HCT116 (cell line): ENCODE measurements at regions not wholly inside any gene's neighbourhood (a gene's known extent, or its start where the extent isn't known, plus 50 kb on each side); places are given as distances from the start of the nearest gene placed in this dataset.

Experiments used
- ATAC-seq: fragments of 200-7000 bp; cut with Tn5 transposase; 2 replicates; pipeline ENCODE4 v1.9.1; 2020; ENCODE audit warnings: mild to moderate bottlenecking, moderate library complexity
- BruUV-seq: library from RNA; stranded (reverse); fragments of 400-500 nt; replicated peaks from 2 replicates; lab custom pipeline; 2021; lab: Mats Ljungman, UMichigan
- CTCF ChIA-PET: fragments of 300-600 bp; sonication (Branson Sonifier 250); formaldehyde crosslinking; loops from one replicate; lab custom pipeline; 2021; ENCODE audit warnings: antibody characterized with exemption; lab: Charles Lee
- POLR2A ChIA-PET: fragments of 300-600, 350-600 bp; sonication (Branson Sonifier 250); formaldehyde crosslinking; loops from one replicate; lab custom pipeline; 2021; ENCODE audit warnings: antibody characterized with exemption; lab: Charles Lee
- RAD21 ChIA-PET, 2 experiments: fragments of 300-600 bp; sonication (Branson Sonifier 250); formaldehyde crosslinking; loops; one replicate each; lab custom pipeline; 2023; ENCODE audit warnings: low total read pairs in 2 of 2; ENCODE audit not compliant: uncharacterized antibody in 2 of 2, unreplicated experiment in 2 of 2, low non-redundant PET in 1 of 2; lab: Charles Lee
- DNase-seq: peaks from one replicate; pipeline ENCODE4 v3.0.0-alpha.2; 2010; ENCODE audit warnings: low read depth, low spot score
- H2AFZ ChIP-seq: fragments of 200-600 bp; shearing (Covaris generic), sonication (generic); 2 replicates; pipeline ENCODE4 v1.6.1; 2017; ENCODE audit warnings: low read depth, mixed run types, mixed read lengths, antibody characterized with exemption, low read length; ENCODE audit not compliant: poor library complexity, severe bottlenecking
- H3K27ac ChIP-seq: 2 replicates; pipeline ENCODE4 v1.5.1; 2012; ENCODE audit warnings: low read depth, low read length
- H3K27me3 ChIP-seq: fragments of 200-600 bp; sonication (generic); 2 replicates; pipeline ENCODE4 v1.6.1; 2016; ENCODE audit warnings: mixed run types, low read length, mixed read lengths; ENCODE audit not compliant: insufficient read depth
- H3K36me3 ChIP-seq, 2 experiments: fragments of 200-500 bp in 1 of 2; fragments of 200-600 bp in 1 of 2; sonication (Bioruptor generic) in 1 of 2; sonication (generic) in 1 of 2; 2 replicates each; pipeline versions ENCODE4 v1.5.1 to v1.6.1; 2014 to 2016; ENCODE audit warnings: low read length in 2 of 2, inconsistent platforms in 1 of 2, mixed read lengths in 1 of 2, mixed run types in 1 of 2; ENCODE audit not compliant: insufficient read depth in 2 of 2, control insufficient read depth in 1 of 2
- H3K4me1 ChIP-seq, 2 experiments: fragments of 200-600 bp in 1 of 2; sonication (generic) in 1 of 2; 2 replicates each; pipeline versions ENCODE4 v1.5.1 to v1.6.1; 2012 to 2017; ENCODE audit warnings: low read length in 2 of 2, inconsistent platforms in 1 of 2, mild to moderate bottlenecking in 1 of 2, mixed read lengths in 1 of 2, mixed run types in 1 of 2, moderate library complexity in 1 of 2; ENCODE audit not compliant: insufficient read depth in 2 of 2, control insufficient read depth in 1 of 2
- H3K4me2 ChIP-seq: fragments of 200-600 bp; sonication (generic); 2 replicates; pipeline ENCODE4 v1.6.1; 2017; ENCODE audit warnings: mixed run types, low read length, mixed read lengths
- H3K4me3 ChIP-seq, 2 experiments: fragments of 200-600 bp in 1 of 2; sonication (generic) in 1 of 2; replicated peaks in 1 of 2; 2 replicates each; pipeline ENCODE4 v1.5.1; 2011 to 2016; ENCODE audit warnings: low read length in 2 of 2, control low read depth in 1 of 2, low read depth in 1 of 2, mild to moderate bottlenecking in 1 of 2, mixed read lengths in 1 of 2, mixed run types in 1 of 2
- H3K79me2 ChIP-seq: fragments of 200-600 bp; sonication (generic); 2 replicates; pipeline ENCODE4 v1.6.1; 2017; ENCODE audit warnings: mild to moderate bottlenecking, mixed run types, low read length, moderate library complexity, mixed read lengths; ENCODE audit not compliant: insufficient read depth
- H3K9ac ChIP-seq: fragments of 200-600 bp; sonication (generic); 2 replicates; pipeline ENCODE4 v1.6.1; 2016; ENCODE audit warnings: low read length, mixed read lengths
- H3K9me2 ChIP-seq: fragments of 200-600 bp; sonication (generic), shearing (Covaris generic); 2 replicates; pipeline ENCODE4 v1.6.1; 2017; ENCODE audit warnings: mixed run types, mild to moderate bottlenecking, moderate library complexity; ENCODE audit not compliant: insufficient read depth
- H3K9me3 ChIP-seq, 2 experiments: fragments of 200-500 bp in 1 of 2; fragments of 200-600 bp in 1 of 2; sonication (Bioruptor generic) in 1 of 2; sonication (generic) in 1 of 2; 2 replicates each; pipeline ENCODE4 v1.6.1; 2014 to 2017; ENCODE audit warnings: low read length in 2 of 2, mixed read lengths in 2 of 2, inconsistent platforms in 1 of 2, low read depth in 1 of 2, mild to moderate bottlenecking in 1 of 2, mixed run types in 1 of 2, moderate library complexity in 1 of 2; ENCODE audit not compliant: control insufficient read depth in 1 of 2, insufficient read depth in 1 of 2
- H4K20me1 ChIP-seq: fragments of 200-600 bp; sonication (generic), shearing (Covaris generic); 2 replicates; pipeline ENCODE4 v1.6.1; 2017; ENCODE audit warnings: mixed run types, mild to moderate bottlenecking, moderate library complexity; ENCODE audit not compliant: insufficient read depth
- CBX3 ChIP-seq: IDR thresholded peaks from 2 replicates; pipeline ENCODE4 v1.6.1; 2012; ENCODE audit warnings: low read depth
- CEBPB ChIP-seq: IDR thresholded peaks from 2 replicates; pipeline ENCODE4 v1.6.1; 2012; ENCODE audit warnings: low read depth
- CTCF ChIP-seq, 3 experiments: fragments of 200-600 bp in 1 of 3; sonication (generic) in 1 of 3; IDR thresholded peaks in 2 of 3; conservative IDR thresholded peaks in 1 of 3; 2 replicates each; pipeline ENCODE4 v1.5.1; 2012 to 2017; ENCODE audit warnings: low read depth in 2 of 3, low read length in 2 of 3, antibody characterized with exemption in 1 of 3, borderline replicate concordance in 1 of 3, control low read depth in 1 of 3, mild to moderate bottlenecking in 1 of 3, mixed read lengths in 1 of 3, mixed run types in 1 of 3, moderate library complexity in 1 of 3; ENCODE audit not compliant: insufficient read depth in 1 of 3
- EGR1 ChIP-seq: IDR thresholded peaks from 2 replicates; pipeline ENCODE4 v1.6.1; 2012; ENCODE audit warnings: low read depth
- ELF1 ChIP-seq: IDR thresholded peaks from 2 replicates; pipeline ENCODE4 v1.6.1; 2012; ENCODE audit warnings: low read depth, borderline replicate concordance
- FOSL1 ChIP-seq: IDR thresholded peaks from 2 replicates; pipeline ENCODE4 v1.6.1; 2012; ENCODE audit warnings: low read depth
- JUND ChIP-seq: IDR thresholded peaks from 2 replicates; pipeline ENCODE4 v1.6.1; 2012
- POLR2A ChIP-seq: IDR thresholded peaks from 2 replicates; pipeline ENCODE4 v1.7.0; 2011; ENCODE audit warnings: borderline replicate concordance; ENCODE audit not compliant: insufficient read depth, insufficient read length; ENCODE audit errors: extremely low read depth
- POLR2AphosphoS5 ChIP-seq: IDR thresholded peaks from 2 replicates; pipeline ENCODE4 v1.6.1; 2011; ENCODE audit warnings: mild to moderate bottlenecking, low read depth, low read length, moderate library complexity
- SIN3A ChIP-seq: IDR thresholded peaks from 2 replicates; pipeline ENCODE4 v1.6.1; 2012; ENCODE audit warnings: low read depth
- SP1 ChIP-seq: IDR thresholded peaks from 2 replicates; pipeline ENCODE4 v1.6.1; 2012; ENCODE audit warnings: low read depth
- SRF ChIP-seq: IDR thresholded peaks from 2 replicates; pipeline ENCODE4 v1.6.1; 2012; ENCODE audit warnings: low read depth
- YY1 ChIP-seq: IDR thresholded peaks from 2 replicates; pipeline ENCODE4 v1.6.1; 2011; ENCODE audit warnings: low read length, low read depth, moderate library complexity, mild to moderate bottlenecking; ENCODE audit not compliant: insufficient replicate concordance; ENCODE audit errors: extremely low read depth
- ZFX ChIP-seq: fragments of 450-650 bp; IDR thresholded peaks from 2 replicates; pipeline ENCODE4 v1.6.1; 2017
- intact Hi-C: fragments of 100-400 bp; cut with micrococcal nuclease; formaldehyde crosslinking; loops from 2 replicates; pipeline ENCODE4 v1.10.0; 2022
- TF ChIP-seq, protein P1 (sequence below): IDR thresholded peaks from 2 replicates; pipeline ENCODE4 v1.6.1; 2012
- TF ChIP-seq, protein P2 (sequence below): IDR thresholded peaks from 2 replicates; pipeline ENCODE4 v1.6.1; 2012

- TF ChIP-seq CTCF (IDR thresholded peaks at IDR 0.05 in 2 of 3, conservative IDR thresholded peaks at IDR 0.05 in 1 of 3; ENCODE audit: borderline replicate concordance in 1 of 3, insufficient read depth in 1 of 3, low read depth in 2 of 3, low read length in 2 of 3): no peak
- TF ChIP-seq ZFX: no peak
- TF ChIP-seq, protein P1, sequence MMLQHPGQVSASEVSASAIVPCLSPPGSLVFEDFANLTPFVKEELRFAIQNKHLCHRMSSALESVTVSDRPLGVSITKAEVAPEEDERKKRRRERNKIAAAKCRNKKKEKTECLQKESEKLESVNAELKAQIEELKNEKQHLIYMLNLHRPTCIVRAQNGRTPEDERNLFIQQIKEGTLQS: no peak
- no peak for TF ChIP-seq SRF
- no peak for TF ChIP-seq FOSL1
- TF ChIP-seq ELF1: no peak
- TF ChIP-seq SP1: no peak
- TF ChIP-seq, protein P2, sequence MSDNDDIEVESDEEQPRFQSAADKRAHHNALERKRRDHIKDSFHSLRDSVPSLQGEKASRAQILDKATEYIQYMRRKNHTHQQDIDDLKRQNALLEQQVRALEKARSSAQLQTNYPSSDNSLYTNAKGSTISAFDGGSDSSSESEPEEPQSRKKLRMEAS: no peak
- TF ChIP-seq SIN3A: no peak
Measured at GRCh38 chr10:30247704-30248103, 101.4 kb downstream of the MTPAP start (continued).

DNA sequence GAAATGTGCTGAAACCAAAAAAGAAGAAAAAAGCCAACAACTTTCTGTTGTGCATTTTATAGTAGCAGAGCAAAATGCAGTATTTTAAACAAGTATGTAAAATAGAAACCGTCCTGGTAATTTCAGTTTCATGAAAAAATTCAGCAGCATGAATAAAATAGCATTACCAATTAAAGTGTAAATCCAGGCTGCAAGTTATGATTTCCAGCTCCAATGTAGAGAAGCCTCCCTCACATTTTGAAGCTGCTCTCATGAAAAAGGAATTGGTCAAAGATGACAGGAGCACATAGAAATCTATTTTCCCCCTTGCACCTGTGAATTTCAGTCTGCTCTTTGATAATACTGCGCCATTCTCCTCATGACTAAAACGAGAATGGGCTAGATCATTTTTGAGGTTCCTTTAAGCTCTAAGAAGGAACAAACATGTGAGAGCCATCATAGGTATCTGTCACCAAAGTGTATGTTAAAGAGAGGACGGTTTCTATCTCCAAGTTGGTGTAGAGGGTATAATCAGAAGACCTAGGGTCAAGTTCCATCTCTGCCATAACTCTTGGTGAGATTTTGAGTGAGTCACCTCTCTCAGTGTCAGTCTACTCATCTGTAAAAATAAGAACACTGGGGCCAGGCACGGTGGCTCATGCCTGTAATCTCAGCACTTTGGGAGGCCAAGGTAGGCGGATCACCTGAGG lies 107.5 kb downstream of the MTPAP start:
- H3K79me2 ChIP-seq: no peaks in the 10 kb centered on the region
- H3K4me1 ChIP-seq: no peaks in the 10 kb centered on the region
- no peak overlapping the region for H3K9ac ChIP-seq
- RAD21 ChIA-PET: interaction anchor here in 1 of 2 experiments (0.9 kb wide), 1 partner anchor 243 kb away, joined by 3 read pairs; no protein-coding TSS in a partner anchor
- no TSS peak for BruUV-seq
- no peaks in the 10 kb centered on the region for H4K20me1 ChIP-seq
- H3K27me3 ChIP-seq: no peaks in the 10 kb centered on the region
- H3K4me3 ChIP-seq: no peak overlapping the region
- no peak overlapping the region for H3K4me2 ChIP-seq
- TF ChIP-seq ELF1: no peak
- no peak for TF ChIP-seq POLR2AphosphoS5
- no peak for TF ChIP-seq EGR1
- TF ChIP-seq CEBPB: no peak
- TF ChIP-seq POLR2A: no peak
- no peak for TF ChIP-seq JUND
- TF ChIP-seq CBX3: no peak
- TF ChIP-seq, protein P2: no peak
- no peak for TF ChIP-seq YY1
- no peak for TF ChIP-seq FOSL1
- TF ChIP-seq, all 23 proteins: peak for 0
- no peak overlapping the region for H3K27ac ChIP-seq
- H3K9me2 ChIP-seq: no peaks in the 10 kb centered on the region; the same call in 1 of the 2 replicates
- ATAC-seq (no peak), DNase-seq (no peak)
- CTCF ChIA-PET: interaction anchor here (0.7 to 2.0 kb wide), 13 partner anchors 8 to 350 kb away, joined by 3 to 8 read pairs (median 4); no protein-coding TSS in a partner anchor
- no peaks in the 10 kb centered on the region for H3K9me3 ChIP-seq
- POLR2A ChIA-PET: no interaction called here
- H3K36me3 ChIP-seq: no peaks in the 10 kb centered on the region
- H2AFZ ChIP-seq: peak overlapping the region; percentile 1
- intact Hi-C loops: loop anchor here (2.0 kb wide), 1 partner anchor 239 kb away; no protein-coding TSS in a partner anchor
